Choroid plexus epithelial cell (primary cell): ENCODE measurements at regions not wholly inside any gene's neighbourhood (a gene's known extent, or its start where the extent isn't known, plus 50 kb on each side); places are given as distances from the start of the nearest gene placed in this dataset.
"Not testable (repeated sequence)": the region's sequence is repeated elsewhere in the genome, so short reads cannot be mapped to it uniquely, and the experiment has no call there.

Experiments used
- DNase-seq: peaks from one replicate; pipeline ENCODE4 v3.0.0-alpha.2; 2010; ENCODE audit warnings: low read depth
- H3K4me3 ChIP-seq: 2 replicates; pipeline ENCODE4 v1.5.1; 2011; ENCODE audit warnings: low read depth, mild to moderate bottlenecking, control low read depth, low read length, moderate library complexity
- CTCF ChIP-seq: conservative IDR thresholded peaks from 2 replicates; pipeline ENCODE4 v1.5.1; 2011; ENCODE audit warnings: low read depth, mild to moderate bottlenecking, control low read depth, inconsistent platforms, low read length, moderate library complexity

DNA sequence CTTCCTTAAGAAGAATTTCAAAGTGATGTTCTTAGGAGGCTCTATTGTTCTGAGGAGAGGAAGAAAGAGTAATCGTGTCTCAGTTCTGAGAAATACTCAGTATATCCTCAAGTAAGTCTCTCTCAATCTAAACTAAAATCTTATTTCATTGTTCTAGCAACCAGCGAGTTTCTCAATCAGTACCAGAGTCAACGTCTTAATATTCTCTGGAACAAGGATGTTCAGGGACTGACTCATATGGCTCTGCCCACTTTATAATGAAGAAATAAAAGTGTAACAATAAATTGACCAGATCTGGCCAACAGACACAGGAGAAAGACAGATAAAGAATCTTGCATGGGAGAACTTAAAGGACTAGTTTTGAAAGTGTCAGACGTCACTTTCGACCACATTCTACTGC, 469.8 kb upstream of the FLRT2 start:
- TF ChIP-seq CTCF: no peak
- DNase-seq: peak; percentile 25
- no peak overlapping the region for H3K4me3 ChIP-seq

DNA sequence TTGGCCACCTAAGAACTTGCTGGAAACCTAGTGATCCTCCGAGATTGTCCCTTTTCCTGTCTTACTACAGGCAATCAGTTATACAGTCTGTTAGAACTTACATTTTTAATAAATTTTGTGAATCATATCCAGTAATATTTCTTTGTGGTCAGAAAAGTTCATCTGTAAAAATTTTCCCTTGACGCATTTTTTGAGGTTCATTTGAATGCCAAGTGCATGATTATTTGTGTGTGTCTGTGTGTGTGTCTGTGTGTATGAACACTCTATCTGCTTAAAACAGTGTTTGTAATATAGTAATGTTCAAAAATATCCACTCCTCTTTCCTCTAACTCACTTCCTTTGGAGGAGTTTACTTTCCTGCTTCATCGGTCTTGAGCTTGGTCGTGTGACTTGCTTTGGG, 468.7 kb upstream of the FLRT2 start:
- no peak overlapping the region for H3K4me3 ChIP-seq
- no peak for TF ChIP-seq CTCF
- DNase-seq: peak; percentile 5

DNA sequence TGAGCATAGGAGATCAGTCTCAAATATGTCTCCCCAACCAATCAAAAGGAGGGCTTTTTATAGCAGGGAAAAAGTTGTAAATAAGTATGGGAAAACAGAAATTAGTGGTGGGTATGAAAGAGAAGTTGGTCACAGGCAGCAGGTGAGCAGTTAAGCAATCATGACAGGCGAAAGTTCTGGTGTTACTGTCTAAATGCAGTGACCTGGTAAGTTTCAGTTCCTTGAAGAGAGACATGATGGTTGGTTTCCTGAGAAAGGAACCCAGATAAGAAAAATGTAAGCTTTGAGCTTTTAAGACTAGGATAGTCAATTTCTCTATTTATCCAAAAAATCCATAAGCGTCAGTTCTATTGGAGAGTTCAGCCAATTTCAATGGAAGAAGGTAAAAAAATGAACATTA, 466.2 kb upstream of the FLRT2 start:
- no peak overlapping the region for H3K4me3 ChIP-seq
- no peak for TF ChIP-seq CTCF
- DNase-seq: no peak

DNA sequence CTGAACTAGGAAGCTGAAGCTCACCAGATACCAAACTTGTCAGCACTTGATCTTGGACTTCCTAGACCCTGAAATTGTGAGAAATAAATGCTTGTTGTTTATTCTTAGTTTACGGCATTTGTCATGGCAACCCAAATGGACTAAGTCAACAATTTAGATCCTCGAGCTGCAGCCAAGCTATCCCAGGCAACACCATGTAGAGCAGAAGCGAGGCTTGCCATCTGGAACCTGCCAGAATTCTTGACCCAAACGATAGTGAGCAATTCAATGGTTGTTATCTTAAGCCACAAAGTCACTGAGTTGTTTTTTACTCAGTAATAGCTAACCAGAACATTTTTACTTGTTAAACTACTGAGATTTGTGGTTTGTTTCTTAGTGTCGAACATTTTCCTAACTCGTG, 458.5 kb upstream of the FLRT2 start:
- no peak overlapping the region for H3K4me3 ChIP-seq
- TF ChIP-seq CTCF: no peak
- no peak for DNase-seq

DNA sequence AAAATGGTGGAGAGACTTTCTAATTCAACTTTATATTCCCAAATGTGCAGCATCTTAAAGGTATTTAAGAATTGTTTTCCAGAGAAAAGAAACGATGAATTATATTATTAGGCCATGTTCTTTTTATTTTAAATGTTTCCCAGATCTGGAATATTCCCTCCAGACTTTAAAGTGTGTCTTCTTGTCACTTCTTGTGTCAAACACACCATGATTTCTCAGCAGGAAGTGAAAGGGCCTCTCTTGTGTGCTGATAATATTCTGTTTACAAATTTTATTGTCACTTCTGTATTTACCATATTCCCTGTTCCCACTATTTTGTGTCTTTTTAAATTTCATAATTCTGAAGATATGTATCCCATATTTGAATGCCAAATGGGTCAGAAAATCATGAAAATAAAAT, 455.0 kb upstream of the FLRT2 start:
- no peak for TF ChIP-seq CTCF
- no peak overlapping the region for H3K4me3 ChIP-seq
- no peak for DNase-seq

DNA sequence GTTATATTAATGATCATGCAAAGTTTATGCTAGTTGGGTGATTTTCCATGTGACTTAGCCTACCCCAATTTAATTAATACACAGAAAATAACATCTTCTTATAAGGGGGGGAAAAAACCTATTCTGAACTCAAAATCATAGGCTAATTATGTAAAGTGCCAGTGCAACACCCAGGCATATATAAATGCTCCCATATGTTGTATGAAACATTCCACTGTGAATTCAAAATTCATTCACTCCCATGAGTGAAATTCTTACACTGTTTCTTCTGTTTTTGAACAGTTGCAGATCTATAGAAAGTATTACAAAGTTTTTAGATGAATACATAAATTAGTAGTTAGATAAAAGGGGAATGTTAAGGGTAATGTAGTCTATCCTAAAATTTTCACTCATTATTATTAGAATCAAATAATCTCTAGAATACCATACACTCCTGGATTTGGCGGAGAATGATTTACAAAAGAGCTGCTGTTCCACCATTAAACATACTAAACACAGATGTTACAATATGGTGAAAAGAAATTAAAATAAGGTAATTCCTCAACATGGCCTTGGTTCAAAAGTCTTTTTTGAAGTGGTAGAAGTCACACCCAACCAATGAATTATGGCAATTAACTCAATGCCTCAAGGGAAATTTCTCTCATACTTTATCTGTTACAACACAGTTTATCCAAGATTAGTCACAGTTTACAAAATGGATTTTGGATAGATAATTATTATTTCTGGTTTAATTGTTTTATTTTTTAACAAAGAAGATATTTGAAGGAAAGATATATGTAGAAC, 454.1 kb upstream of the FLRT2 start:
- no peak for TF ChIP-seq CTCF
- DNase-seq: no peak
- no peak overlapping the region for H3K4me3 ChIP-seq

DNA sequence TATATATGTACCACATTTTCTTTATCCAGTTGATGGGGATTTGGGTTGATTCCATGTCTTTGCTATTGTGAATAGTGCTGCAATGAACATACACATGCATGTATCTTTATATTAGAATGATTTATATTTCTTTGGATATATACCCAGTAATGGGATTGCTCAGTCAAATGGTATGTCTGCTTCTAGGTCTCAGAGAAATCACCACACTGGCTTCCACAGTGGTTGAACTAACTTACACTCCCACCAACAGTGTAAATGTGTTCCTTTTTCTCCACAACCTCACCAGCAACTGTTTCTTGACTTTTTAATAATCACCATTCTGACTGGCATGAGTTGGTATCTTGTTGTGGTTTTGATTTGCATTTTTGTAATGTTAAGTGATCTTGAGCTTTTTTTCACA, 452.2 kb upstream of the FLRT2 start:
- not testable (repeated sequence) for H3K4me3 ChIP-seq, DNase-seq
